Peyer's patch (tissue), 4 donors: ENCODE measurements at regions not wholly inside any gene's neighbourhood (a gene's known extent, or its start where the extent isn't known, plus 50 kb on each side); places are given as distances from the start of the nearest gene placed in this dataset.

ENCODE experiments used
- POLR2A ChIP-seq, 2 donors: fragments of 450-650 bp; IDR thresholded peaks; one replicate each; pipeline ENCODE4 v1.5.1; 2017; ENCODE audit warnings: antibody characterized with exemption in 2 of 2, mild to moderate bottlenecking in 2 of 2, moderate library complexity in 2 of 2
- TF ChIP-seq, protein P1 (sequence below), 6 experiments: fragments of 450-650 bp in 4 of 6; fragments of 200-600 bp in 2 of 6; sonication (generic) in 1 of 6; IDR thresholded peaks; one replicate each; pipeline ENCODE4 v1.5.1; 2017 to 2019; ENCODE audit warnings: antibody characterized with exemption in 6 of 6, mild to moderate bottlenecking in 3 of 6, moderate library complexity in 1 of 6

GRCh38 chr4:131595140-131595539 is 1554.0 kb upstream of the PCDH10 start:
- TF ChIP-seq, protein P1, sequence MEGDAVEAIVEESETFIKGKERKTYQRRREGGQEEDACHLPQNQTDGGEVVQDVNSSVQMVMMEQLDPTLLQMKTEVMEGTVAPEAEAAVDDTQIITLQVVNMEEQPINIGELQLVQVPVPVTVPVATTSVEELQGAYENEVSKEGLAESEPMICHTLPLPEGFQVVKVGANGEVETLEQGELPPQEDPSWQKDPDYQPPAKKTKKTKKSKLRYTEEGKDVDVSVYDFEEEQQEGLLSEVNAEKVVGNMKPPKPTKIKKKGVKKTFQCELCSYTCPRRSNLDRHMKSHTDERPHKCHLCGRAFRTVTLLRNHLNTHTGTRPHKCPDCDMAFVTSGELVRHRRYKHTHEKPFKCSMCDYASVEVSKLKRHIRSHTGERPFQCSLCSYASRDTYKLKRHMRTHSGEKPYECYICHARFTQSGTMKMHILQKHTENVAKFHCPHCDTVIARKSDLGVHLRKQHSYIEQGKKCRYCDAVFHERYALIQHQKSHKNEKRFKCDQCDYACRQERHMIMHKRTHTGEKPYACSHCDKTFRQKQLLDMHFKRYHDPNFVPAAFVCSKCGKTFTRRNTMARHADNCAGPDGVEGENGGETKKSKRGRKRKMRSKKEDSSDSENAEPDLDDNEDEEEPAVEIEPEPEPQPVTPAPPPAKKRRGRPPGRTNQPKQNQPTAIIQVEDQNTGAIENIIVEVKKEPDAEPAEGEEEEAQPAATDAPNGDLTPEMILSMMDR (IDR thresholded peaks at IDR 0.05) = no peak
- no peak for TF ChIP-seq POLR2A (IDR thresholded peaks at IDR 0.05)
